ENCODE measurements at regions not wholly inside any gene's neighbourhood (a gene's known extent, or its start where the extent isn't known, plus 50 kb on each side); places are given as distances from the start of the nearest gene placed in this dataset.

- TF ChIP-seq NFIC (IDR thresholded peaks at IDR 0.05; ENCODE audit: borderline replicate concordance), result no peak; the same call in 1 of the 2 replicates
These were observed 365.1 kb upstream of the NUDT12 start (continued) for GRCh38 chr5:103927739-103928138.

DNA sequence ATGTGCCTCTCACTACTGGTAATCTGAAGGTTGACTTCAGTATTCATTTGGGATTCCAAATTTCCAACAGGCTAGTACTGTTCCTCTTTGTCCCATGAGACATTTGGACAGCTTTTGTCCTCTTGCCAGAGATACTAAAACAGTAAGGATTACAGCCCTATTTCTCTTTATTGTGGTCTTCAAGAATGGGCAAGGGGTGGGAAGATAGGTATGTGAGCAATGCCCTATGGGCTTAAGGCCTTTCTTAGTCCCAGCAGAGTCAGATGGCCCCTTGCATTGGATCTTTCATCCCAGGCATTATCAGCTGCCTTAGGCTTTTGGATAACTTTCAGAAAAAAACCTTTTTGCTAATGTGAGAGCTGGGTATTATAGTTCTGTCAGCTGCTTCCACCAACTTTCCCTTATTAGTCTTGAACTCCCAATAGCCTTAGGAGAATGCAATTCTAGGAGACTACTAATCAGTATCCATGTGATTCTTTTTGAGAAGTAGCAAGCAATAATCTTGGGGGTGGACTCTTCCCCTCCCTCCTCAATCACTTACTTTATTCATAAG is 361.1 kb upstream of the NUDT12 start:
- Histone ChIP-seq H4K20me1 (ENCODE audit: insufficient read depth) (no peaks in the 10 kb centered on the region), H3K27ac (ENCODE audit: low read depth in 2 of 2, low read length in 1 of 2) (no peak overlapping the region), H3K79me2 (ENCODE audit: insufficient read depth) (no peaks in the 10 kb centered on the region), H3F3A (replicated peaks; ENCODE audit: insufficient read depth) (peaks cover 13% of the 10 kb centered on the region), H3K9ac (no peak overlapping the region), H2AFZ (ENCODE audit: low read depth) (no peak overlapping the region), H3K4me2 (no peak overlapping the region), H3K9me2 (no peaks in the 10 kb centered on the region), H3K4me1 (ENCODE audit: control insufficient read depth in 1 of 2, insufficient read depth in 2 of 2, low read depth in 1 of 2, low read length in 1 of 2) (peaks cover 0 to 15% of the 10 kb centered on the region in 2 experiments; a peak in 1 of 4 replicates), H3K36me3 (replicated peaks in 1 of 2; ENCODE audit: control insufficient read depth in 1 of 2, insufficient read depth in 2 of 2, low read length in 1 of 2) (no peaks in the 10 kb centered on the region), H3K27me3 (ENCODE audit: insufficient read depth) (no peaks in the 10 kb centered on the region), H3K4me3 (ENCODE audit: low read depth in 2 of 2, low read length in 1 of 2) (no peak overlapping the region), H3K9me3 (no peaks in the 10 kb centered on the region)
- ChIA-PET CTCF (interaction anchor here (1.1 to 1.2 kb wide), 2 partner anchors 15 to 115 kb away, joined by 3 read pairs; no protein-coding TSS in a partner anchor), POLR2A (no interaction called here)
- TF ChIP-seq, protein P1, sequence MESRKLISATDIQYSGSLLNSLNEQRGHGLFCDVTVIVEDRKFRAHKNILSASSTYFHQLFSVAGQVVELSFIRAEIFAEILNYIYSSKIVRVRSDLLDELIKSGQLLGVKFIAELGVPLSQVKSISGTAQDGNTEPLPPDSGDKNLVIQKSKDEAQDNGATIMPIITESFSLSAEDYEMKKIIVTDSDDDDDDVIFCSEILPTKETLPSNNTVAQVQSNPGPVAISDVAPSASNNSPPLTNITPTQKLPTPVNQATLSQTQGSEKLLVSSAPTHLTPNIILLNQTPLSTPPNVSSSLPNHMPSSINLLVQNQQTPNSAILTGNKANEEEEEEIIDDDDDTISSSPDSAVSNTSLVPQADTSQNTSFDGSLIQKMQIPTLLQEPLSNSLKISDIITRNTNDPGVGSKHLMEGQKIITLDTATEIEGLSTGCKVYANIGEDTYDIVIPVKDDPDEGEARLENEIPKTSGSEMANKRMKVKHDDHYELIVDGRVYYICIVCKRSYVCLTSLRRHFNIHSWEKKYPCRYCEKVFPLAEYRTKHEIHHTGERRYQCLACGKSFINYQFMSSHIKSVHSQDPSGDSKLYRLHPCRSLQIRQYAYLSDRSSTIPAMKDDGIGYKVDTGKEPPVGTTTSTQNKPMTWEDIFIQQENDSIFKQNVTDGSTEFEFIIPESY (IDR thresholded peaks at IDR 0.05; ENCODE audit: borderline replicate concordance, low read depth), result no peak
- no peak for TF ChIP-seq YY1 (IDR thresholded peaks at IDR 0.05; ENCODE audit: low read depth)
- TF ChIP-seq RFX5 (IDR thresholded peaks at IDR 0.05; ENCODE audit: low read length), result no peak
- no peak for TF ChIP-seq FOSL2 (IDR thresholded peaks at IDR 0.05; ENCODE audit: borderline replicate concordance, low read depth)
- TF ChIP-seq EP300 (IDR thresholded peaks at IDR 0.05; ENCODE audit: borderline replicate concordance in 1 of 2, low read depth in 1 of 2, low read length in 1 of 2), result no peak
- TF ChIP-seq FOXJ3 (CRISPR knock-in tag; IDR thresholded peaks at IDR 0.05), result no peak
- no peak for TF ChIP-seq TEAD4 (IDR thresholded peaks at IDR 0.05; ENCODE audit: borderline replicate concordance, insufficient read depth)
- TF ChIP-seq, protein P2, sequence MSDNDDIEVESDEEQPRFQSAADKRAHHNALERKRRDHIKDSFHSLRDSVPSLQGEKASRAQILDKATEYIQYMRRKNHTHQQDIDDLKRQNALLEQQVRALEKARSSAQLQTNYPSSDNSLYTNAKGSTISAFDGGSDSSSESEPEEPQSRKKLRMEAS (IDR thresholded peaks at IDR 0.05; ENCODE audit: low read depth), result no peak
- TF ChIP-seq TAF1 (IDR thresholded peaks at IDR 0.05; ENCODE audit: borderline replicate concordance, low read depth, low read length), result no peak
- TF ChIP-seq, protein P3, sequence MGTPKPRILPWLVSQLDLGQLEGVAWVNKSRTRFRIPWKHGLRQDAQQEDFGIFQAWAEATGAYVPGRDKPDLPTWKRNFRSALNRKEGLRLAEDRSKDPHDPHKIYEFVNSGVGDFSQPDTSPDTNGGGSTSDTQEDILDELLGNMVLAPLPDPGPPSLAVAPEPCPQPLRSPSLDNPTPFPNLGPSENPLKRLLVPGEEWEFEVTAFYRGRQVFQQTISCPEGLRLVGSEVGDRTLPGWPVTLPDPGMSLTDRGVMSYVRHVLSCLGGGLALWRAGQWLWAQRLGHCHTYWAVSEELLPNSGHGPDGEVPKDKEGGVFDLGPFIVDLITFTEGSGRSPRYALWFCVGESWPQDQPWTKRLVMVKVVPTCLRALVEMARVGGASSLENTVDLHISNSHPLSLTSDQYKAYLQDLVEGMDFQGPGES (IDR thresholded peaks at IDR 0.05; ENCODE audit: low read depth, low read length), result no peak
- no peak for DNase-seq

DNA sequence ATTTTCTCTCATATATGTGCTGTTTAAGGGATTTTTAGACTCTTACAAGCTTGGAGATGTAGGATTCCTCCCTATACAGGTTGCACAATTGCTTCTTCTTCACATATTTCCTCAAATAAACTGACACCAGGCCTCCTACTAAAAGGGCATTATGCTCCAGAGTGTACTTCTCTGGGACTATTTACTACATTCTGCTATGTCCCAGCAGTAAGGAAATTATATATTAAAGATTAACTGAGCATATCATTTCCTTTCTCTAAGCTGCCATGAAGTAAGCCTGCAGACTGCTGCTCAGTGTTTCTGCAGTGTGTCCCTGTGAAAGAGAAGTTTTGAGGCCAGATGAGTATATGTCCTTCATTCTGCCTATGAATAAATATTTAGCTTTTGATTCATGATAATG is 356.9 kb upstream of the NUDT12 start:
- Histone ChIP-seq H3K4me3 (ENCODE audit: low read depth in 2 of 2, low read length in 1 of 2) (no peak overlapping the region), H3K79me2 (ENCODE audit: insufficient read depth) (no peaks in the 10 kb centered on the region), H3K27me3 (ENCODE audit: insufficient read depth) (no peaks in the 10 kb centered on the region), H4K20me1 (ENCODE audit: insufficient read depth) (no peaks in the 10 kb centered on the region), H2AFZ (ENCODE audit: low read depth) (peak overlapping the region; percentile 79; the same call in 1 of the 2 replicates), H3F3A (replicated peaks; ENCODE audit: insufficient read depth) (peaks cover 6% of the 10 kb centered on the region), H3K9ac (no peak overlapping the region), H3K4me2 (no peak overlapping the region), H3K27ac (ENCODE audit: low read depth in 2 of 2, low read length in 1 of 2) (peak overlapping the region; percentile 58 to 77; a peak in 3 of 4 replicates), H3K9me2 (no peaks in the 10 kb centered on the region), H3K36me3 (replicated peaks in 1 of 2; ENCODE audit: control insufficient read depth in 1 of 2, insufficient read depth in 2 of 2, low read length in 1 of 2) (no peaks in the 10 kb centered on the region), H3K9me3 (no peaks in the 10 kb centered on the region), H3K4me1 (ENCODE audit: control insufficient read depth in 1 of 2, insufficient read depth in 2 of 2, low read depth in 1 of 2, low read length in 1 of 2) (peaks cover 0 to 14% of the 10 kb centered on the region in 2 experiments; a peak in 2 of 4 replicates)
- ChIA-PET POLR2A (no interaction called here), CTCF (no interaction called here)
- no peak for DNase-seq
- TF ChIP-seq, protein P4, sequence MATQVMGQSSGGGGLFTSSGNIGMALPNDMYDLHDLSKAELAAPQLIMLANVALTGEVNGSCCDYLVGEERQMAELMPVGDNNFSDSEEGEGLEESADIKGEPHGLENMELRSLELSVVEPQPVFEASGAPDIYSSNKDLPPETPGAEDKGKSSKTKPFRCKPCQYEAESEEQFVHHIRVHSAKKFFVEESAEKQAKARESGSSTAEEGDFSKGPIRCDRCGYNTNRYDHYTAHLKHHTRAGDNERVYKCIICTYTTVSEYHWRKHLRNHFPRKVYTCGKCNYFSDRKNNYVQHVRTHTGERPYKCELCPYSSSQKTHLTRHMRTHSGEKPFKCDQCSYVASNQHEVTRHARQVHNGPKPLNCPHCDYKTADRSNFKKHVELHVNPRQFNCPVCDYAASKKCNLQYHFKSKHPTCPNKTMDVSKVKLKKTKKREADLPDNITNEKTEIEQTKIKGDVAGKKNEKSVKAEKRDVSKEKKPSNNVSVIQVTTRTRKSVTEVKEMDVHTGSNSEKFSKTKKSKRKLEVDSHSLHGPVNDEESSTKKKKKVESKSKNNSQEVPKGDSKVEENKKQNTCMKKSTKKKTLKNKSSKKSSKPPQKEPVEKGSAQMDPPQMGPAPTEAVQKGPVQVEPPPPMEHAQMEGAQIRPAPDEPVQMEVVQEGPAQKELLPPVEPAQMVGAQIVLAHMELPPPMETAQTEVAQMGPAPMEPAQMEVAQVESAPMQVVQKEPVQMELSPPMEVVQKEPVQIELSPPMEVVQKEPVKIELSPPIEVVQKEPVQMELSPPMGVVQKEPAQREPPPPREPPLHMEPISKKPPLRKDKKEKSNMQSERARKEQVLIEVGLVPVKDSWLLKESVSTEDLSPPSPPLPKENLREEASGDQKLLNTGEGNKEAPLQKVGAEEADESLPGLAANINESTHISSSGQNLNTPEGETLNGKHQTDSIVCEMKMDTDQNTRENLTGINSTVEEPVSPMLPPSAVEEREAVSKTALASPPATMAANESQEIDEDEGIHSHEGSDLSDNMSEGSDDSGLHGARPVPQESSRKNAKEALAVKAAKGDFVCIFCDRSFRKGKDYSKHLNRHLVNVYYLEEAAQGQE (IDR thresholded peaks at IDR 0.05; ENCODE audit: low read depth, low read length), result no peak
- no peak for TF ChIP-seq CTCF (IDR thresholded peaks at IDR 0.05)
- no peak for TF ChIP-seq RXRA (IDR thresholded peaks at IDR 0.05; ENCODE audit: borderline replicate concordance, low read depth)
- TF ChIP-seq GABPA (IDR thresholded peaks at IDR 0.05; ENCODE audit: low read depth), result no peak
- no peak for TF ChIP-seq POLR2AphosphoS5 (IDR thresholded peaks at IDR 0.05; ENCODE audit: low read depth, low read length)
- no peak for TF ChIP-seq NFIC (IDR thresholded peaks at IDR 0.05; ENCODE audit: borderline replicate concordance)
- no peak for TF ChIP-seq YY1 (IDR thresholded peaks at IDR 0.05; ENCODE audit: low read depth)
